ENCODE measurements at regions not wholly inside any gene's neighbourhood (a gene's known extent, or its start where the extent isn't known, plus 50 kb on each side); places are given as distances from the start of the nearest gene placed in this dataset.

GRCh38 chr13:34459856-34460255 lies 482.2 kb upstream of the NBEA start:
- no peaks in the 10 kb centered on the region for H3K4me1 ChIP-seq (ENCODE audit: low read depth, poor library complexity, severe bottlenecking)
- H3K27ac ChIP-seq: no peak overlapping the region
- no peaks in the 10 kb centered on the region for H4K20me1 ChIP-seq (ENCODE audit: insufficient read depth)
- H3K36me3 ChIP-seq (ENCODE audit: insufficient read depth): no peaks in the 10 kb centered on the region
- H3K9ac ChIP-seq: no peak overlapping the region
- no peak overlapping the region for H3K4me3 ChIP-seq (IDR thresholded peaks at IDR 0.05; ENCODE audit: insufficient read depth, low read depth, low read length)
- H2AFZ ChIP-seq (ENCODE audit: low read depth): no peak overlapping the region
- H3K27me3 ChIP-seq (ENCODE audit: insufficient read depth, low read depth): no peaks in the 10 kb centered on the region
- H3K4me2 ChIP-seq: no peak overlapping the region
- H3K79me2 ChIP-seq (ENCODE audit: insufficient read depth, low read depth): no peaks in the 10 kb centered on the region
- no peak for TF ChIP-seq CTCF (conservative IDR thresholded peaks at IDR 0.05; ENCODE audit: low read depth, low read length)

- Histone ChIP-seq H3K4me2 (no peak overlapping the region), H3K27me3 (ENCODE audit: insufficient read depth, low read depth) (no peaks in the 10 kb centered on the region), H2AFZ (ENCODE audit: low read depth) (no peak overlapping the region), H3K79me2 (ENCODE audit: insufficient read depth, low read depth) (no peaks in the 10 kb centered on the region), H3K4me1 (ENCODE audit: low read depth, poor library complexity, severe bottlenecking) (no peaks in the 10 kb centered on the region), H3K9ac (no peak overlapping the region), H4K20me1 (ENCODE audit: insufficient read depth) (no peaks in the 10 kb centered on the region), H3K4me3 (IDR thresholded peaks at IDR 0.05; ENCODE audit: insufficient read depth, low read depth, low read length) (no peak overlapping the region), H3K27ac (no peak overlapping the region), H3K36me3 (ENCODE audit: insufficient read depth) (no peaks in the 10 kb centered on the region)
- TF ChIP-seq CTCF (conservative IDR thresholded peaks at IDR 0.05; ENCODE audit: low read depth, low read length): no peak
These were observed 479.2 kb upstream of the NBEA start for GRCh38 chr13:34462843-34463242.

GRCh38 chr13:34464011-34464410 lies 478.1 kb upstream of the NBEA start:
- H3K4me3 ChIP-seq (IDR thresholded peaks at IDR 0.05; ENCODE audit: insufficient read depth, low read depth, low read length): no peak overlapping the region
- no peaks in the 10 kb centered on the region for H3K27me3 ChIP-seq (ENCODE audit: insufficient read depth, low read depth)
- no peak overlapping the region for H2AFZ ChIP-seq (ENCODE audit: low read depth)
- no peak for TF ChIP-seq CTCF (conservative IDR thresholded peaks at IDR 0.05; ENCODE audit: low read depth, low read length)
- H3K9ac ChIP-seq: no peak overlapping the region
- no peak overlapping the region for H3K4me2 ChIP-seq
- H3K27ac ChIP-seq: no peak overlapping the region
- no peaks in the 10 kb centered on the region for H4K20me1 ChIP-seq (ENCODE audit: insufficient read depth)
- H3K79me2 ChIP-seq (ENCODE audit: insufficient read depth, low read depth): no peaks in the 10 kb centered on the region
- no peaks in the 10 kb centered on the region for H3K4me1 ChIP-seq (ENCODE audit: low read depth, poor library complexity, severe bottlenecking)
- H3K36me3 ChIP-seq (ENCODE audit: insufficient read depth): no peaks in the 10 kb centered on the region

- Histone ChIP-seq H3K27ac (no peak overlapping the region), H3K79me2 (ENCODE audit: insufficient read depth, low read depth) (no peaks in the 10 kb centered on the region), H3K27me3 (ENCODE audit: insufficient read depth, low read depth) (no peaks in the 10 kb centered on the region), H4K20me1 (ENCODE audit: insufficient read depth) (no peaks in the 10 kb centered on the region), H3K4me3 (IDR thresholded peaks at IDR 0.05; ENCODE audit: insufficient read depth, low read depth, low read length) (no peak overlapping the region), H3K4me2 (no peak overlapping the region), H2AFZ (ENCODE audit: low read depth) (no peak overlapping the region), H3K4me1 (ENCODE audit: low read depth, poor library complexity, severe bottlenecking) (no peaks in the 10 kb centered on the region), H3K9ac (no peak overlapping the region), H3K36me3 (ENCODE audit: insufficient read depth) (no peaks in the 10 kb centered on the region)
- TF ChIP-seq CTCF (conservative IDR thresholded peaks at IDR 0.05; ENCODE audit: low read depth, low read length): no peak
These were observed 476.6 kb upstream of the NBEA start for GRCh38 chr13:34465423-34465922.

Data from KMS-11 (cell line).